AG10803 (cell line): ENCODE measurements at regions not wholly inside any gene's neighbourhood (a gene's known extent, or its start where the extent isn't known, plus 50 kb on each side); places are given as distances from the start of the nearest gene placed in this dataset.

Experiments
- DNase-seq: peaks from one replicate; pipeline ENCODE4 v3.0.0; 2010; ENCODE audit warnings: low read depth
- H3K4me3 ChIP-seq: 2 replicates; pipeline ENCODE4 v1.5.1; 2011; ENCODE audit warnings: mild to moderate bottlenecking, low read length, control low read depth
- TF ChIP-seq, protein P1 (sequence below): conservative IDR thresholded peaks from 2 replicates; pipeline ENCODE4 v1.5.1; 2011; ENCODE audit warnings: mild to moderate bottlenecking, low read length, control low read depth, inconsistent platforms

DNA sequence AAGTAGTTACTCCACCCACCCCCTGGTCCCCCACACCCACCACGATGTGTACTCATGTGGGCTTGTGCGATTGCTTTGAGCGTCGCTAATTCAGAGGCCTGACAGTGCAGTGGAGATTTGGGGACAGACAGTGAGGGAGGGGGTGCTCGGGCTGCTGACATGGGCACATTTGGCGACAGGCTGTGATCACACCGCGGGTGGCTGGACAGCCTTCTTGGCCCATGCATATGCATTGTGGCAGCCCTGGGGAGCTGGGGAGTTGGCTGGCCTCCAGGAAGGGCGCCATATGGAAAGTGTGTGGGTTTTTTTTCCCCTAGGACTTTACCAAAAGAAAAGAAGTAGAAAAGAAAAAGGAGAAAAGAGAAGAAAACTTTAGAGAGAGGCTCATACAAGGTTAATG lies 275.5 kb upstream of the N4BP1 start:
- TF ChIP-seq, protein P1, sequence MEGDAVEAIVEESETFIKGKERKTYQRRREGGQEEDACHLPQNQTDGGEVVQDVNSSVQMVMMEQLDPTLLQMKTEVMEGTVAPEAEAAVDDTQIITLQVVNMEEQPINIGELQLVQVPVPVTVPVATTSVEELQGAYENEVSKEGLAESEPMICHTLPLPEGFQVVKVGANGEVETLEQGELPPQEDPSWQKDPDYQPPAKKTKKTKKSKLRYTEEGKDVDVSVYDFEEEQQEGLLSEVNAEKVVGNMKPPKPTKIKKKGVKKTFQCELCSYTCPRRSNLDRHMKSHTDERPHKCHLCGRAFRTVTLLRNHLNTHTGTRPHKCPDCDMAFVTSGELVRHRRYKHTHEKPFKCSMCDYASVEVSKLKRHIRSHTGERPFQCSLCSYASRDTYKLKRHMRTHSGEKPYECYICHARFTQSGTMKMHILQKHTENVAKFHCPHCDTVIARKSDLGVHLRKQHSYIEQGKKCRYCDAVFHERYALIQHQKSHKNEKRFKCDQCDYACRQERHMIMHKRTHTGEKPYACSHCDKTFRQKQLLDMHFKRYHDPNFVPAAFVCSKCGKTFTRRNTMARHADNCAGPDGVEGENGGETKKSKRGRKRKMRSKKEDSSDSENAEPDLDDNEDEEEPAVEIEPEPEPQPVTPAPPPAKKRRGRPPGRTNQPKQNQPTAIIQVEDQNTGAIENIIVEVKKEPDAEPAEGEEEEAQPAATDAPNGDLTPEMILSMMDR, result no peak
- DNase-seq, result no peak

DNA sequence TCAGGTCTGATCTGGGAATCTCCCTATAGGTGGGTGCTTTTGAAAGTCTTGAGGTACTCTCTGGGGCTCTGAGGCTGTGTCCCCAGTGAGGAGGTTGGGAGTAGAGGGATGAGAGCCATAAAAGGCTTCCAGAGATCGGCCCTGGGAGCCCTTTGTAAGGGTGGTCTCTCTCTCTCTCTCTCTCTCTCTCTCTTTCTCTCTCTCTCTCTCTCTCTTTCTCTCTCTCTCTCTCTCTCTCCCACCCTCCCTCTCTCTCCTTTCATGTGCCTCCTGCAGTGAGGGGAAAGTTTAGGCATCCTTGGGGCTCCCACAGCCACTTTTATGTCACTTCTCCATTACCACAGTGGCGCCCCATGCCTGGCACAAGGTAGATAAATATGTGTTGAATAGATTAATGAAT lies 271.3 kb upstream of the N4BP1 start:
- no peak for DNase-seq
- no peak overlapping the region for H3K4me3 ChIP-seq
- TF ChIP-seq, protein P1, result no peak

More for the DNA sequence above, 275.5 kb upstream of the N4BP1 start:
- no peak overlapping the region for H3K4me3 ChIP-seq

DNA sequence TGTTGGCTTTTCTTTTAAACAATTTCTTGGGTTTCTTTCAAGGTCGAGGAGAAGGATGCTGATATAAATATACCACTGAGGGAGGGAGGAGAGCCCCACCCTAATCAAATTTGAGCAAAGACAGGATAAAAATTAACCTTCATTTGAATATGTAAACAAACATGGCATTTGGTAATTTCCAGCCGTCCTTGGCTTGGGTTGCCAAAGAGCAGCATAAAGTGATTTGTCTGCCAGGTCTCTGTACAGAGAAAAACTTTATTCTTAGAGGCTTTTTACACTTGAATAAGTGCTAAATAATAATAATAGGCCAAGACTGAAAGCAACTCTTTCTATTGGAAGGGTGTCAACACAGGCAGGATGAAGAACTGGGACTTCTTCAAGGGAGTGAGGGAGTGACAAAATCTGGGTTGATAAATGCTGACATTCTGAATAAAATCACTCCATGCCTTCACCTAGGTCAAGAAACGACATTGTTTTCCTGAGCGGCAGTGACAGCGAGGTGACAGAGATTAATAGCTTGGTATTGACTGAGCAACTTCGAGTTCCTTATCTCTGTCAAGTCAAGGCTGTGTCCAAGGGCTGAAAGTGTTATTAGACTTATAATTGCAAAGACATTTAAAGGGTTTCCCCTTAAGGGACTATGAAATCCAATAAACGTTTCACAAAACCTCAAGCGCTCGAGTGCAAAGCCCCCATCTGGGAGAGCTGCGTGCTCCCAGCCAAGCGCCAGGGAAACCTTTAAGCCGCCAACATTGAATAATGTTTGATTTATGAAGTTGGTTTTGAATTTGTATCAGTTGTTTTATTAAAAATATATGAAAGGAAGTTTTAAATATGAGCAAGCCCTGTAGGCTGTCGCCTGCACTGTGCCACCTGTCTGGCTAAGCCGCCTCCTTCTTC lies 269.5 kb upstream of the N4BP1 start:
- no peak for DNase-seq
- TF ChIP-seq, protein P1, result no peak
- no peak overlapping the region for H3K4me3 ChIP-seq

DNA sequence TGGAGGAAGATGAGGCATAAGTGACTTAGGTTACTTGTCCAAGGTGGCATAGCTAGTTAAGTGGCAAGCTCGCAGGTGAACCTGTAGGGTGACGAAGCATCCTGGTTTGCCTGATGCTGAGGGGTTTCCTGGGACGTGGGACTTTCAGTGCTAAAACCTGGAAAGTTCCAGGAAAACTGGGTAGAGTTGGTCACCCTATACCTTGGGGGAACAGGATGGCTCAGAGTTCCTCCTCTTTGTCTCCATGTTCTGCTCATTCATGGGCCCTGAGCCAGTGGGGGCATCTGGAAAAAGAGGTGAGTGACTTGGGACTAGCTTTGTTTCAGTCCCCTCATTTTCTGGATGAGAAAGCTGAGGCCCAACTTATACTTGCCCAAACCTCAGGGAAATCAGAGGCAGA lies 268.0 kb upstream of the N4BP1 start:
- no peak overlapping the region for H3K4me3 ChIP-seq
- DNase-seq, result no peak
- TF ChIP-seq, protein P1, result no peak

DNA sequence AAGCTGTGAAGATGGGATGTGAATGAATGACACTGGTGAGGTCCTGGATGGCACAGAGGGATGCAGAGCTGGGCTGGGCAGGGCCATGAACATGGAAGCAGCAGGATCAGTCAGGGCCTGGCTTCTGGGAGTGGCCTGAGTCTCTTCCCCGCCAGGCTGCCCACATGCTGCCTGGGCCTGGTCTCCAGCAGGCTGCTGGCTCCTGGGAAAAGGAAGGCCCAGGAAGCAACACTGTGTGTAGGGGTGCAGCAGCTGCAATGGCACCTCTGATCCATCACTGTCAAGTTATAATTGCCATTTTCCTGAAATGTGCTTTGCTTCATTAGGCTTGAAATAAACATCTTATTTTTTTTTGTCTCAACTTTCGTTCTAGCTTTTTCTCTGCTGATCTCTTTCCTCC lies 260.2 kb upstream of the N4BP1 start:
- H3K4me3 ChIP-seq, result no peak overlapping the region
- TF ChIP-seq, protein P1, result no peak
- DNase-seq, result no peak

DNA sequence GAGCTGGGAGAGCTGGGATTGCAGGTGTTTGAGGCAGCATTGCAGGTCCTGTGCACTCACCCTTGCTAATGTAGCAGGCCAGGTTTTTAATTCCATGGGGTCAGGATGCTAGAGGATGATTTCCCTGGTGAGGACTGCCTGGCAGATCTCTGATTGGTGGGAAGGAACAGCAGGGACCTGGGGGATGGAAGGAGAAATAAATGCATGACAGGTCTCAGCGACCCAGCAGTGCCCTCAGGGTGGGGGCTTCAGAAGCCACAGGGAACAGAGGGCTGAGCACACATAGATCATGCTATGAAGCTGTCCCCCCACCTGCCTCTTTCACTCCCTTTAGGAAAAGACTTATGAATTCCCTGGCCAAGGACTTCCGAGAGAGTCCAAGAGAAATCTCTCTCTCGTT lies 255.5 kb upstream of the N4BP1 start:
- no peak overlapping the region for H3K4me3 ChIP-seq
- DNase-seq, result no peak
- TF ChIP-seq, protein P1, result no peak

DNA sequence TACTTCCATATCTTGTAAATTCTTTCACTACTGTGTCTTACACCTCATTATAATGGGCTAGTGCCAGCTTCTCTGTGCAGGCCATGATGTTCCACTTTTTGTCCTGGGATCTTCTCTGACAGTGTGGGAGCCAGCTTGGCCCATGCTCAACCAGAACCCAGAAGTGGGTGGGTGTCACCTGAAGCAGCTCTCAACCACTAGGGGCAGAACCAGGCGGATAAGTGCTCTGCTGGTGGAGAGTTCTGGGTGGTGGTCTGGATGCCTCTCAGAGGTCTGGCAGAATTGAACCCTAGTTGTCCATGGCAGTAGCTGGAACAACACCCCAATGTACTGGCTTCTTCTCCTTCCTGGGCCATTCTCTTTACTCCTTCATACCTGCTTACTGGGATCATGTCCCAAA lies 254.1 kb upstream of the N4BP1 start:
- TF ChIP-seq, protein P1, result no peak
- no peak for DNase-seq
- H3K4me3 ChIP-seq, result no peak overlapping the region
